ENCODE measurements at regions not wholly inside any gene's neighbourhood (a gene's known extent, or its start where the extent isn't known, plus 50 kb on each side); places are given as distances from the start of the nearest gene placed in this dataset.

- TF ChIP-seq POLR2A (IDR thresholded peaks at IDR 0.05): no peak
- no peak for TF ChIP-seq CTCF (IDR thresholded peaks at IDR 0.05)
- TF ChIP-seq POLR2AphosphoS5 (IDR thresholded peaks at IDR 0.05): no peak
These were observed 140.2 kb downstream of the TPRA1 start for GRCh38 chr3:127450331-127450730.

Data from sigmoid colon (tissue), 4 donors.